EH (cell line): ENCODE measurements at regions not wholly inside any gene's neighbourhood (a gene's known extent, or its start where the extent isn't known, plus 50 kb on each side); places are given as distances from the start of the nearest gene placed in this dataset.
"Not testable (repeated sequence)": the region's sequence is repeated elsewhere in the genome, so short reads cannot be mapped to it uniquely, and the experiment has no call there.

Source experiments
- DNase-seq: peaks from one replicate; pipeline ENCODE4 v3.0.0-alpha.2; 2015; ENCODE audit warnings: low read depth

DNA sequence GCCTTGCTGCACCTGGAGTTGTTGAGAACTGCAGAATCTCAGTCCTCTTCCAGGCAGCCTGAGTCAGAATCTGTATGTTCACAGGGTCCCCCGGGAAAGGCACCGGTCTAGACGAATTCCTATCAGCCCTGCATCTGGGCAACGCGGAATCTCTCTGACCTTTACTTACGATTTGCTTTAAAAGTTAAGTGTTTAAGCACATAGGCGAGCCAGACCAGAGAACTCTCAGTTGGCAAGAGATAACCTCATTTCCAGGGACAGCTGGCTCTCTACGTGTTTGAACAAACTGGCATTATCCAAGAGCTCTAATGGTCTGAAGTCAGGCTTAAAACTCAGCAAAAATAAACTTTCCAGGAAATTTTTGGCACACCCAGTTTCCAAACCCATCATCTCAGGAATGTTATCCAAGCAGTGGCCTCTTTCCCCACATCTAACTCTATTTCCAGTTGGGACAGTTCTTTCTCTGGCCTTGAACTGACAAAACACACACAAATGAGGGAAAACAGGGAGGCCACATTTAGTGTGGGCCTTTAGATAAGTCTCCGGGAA lies 53.4 kb downstream of the HES1 start:
- DNase-seq, result no peak

GRCh38 chr3:194191850-194192249 lies 55.9 kb downstream of the HES1 start:
- not testable (repeated sequence) for DNase-seq

GRCh38 chr3:194194051-194194756 lies 58.3 kb downstream of the HES1 start:
- DNase-seq, result no peak

GRCh38 chr3:194194757-194195085 lies 58.8 kb downstream of the HES1 start:
- DNase-seq, result no peak

DNA sequence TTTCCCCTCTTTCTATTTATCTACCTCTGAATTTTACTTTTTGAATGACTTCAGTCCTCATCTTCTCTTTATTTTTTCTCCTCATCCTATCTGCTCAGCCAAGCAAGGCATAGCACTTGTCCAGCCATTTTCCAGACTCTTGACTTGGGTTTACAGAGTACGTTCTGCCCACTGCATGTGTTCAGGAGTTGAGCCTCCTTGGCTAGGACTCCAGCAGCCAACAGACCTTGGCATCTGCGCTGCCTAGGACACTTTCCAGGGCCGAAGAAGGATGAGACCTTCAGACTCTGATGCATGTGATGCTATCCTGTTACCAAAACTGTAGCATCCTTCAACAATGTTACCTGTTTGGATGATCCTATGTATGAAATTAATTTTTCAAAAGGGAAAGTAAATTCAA lies 59.7 kb downstream of the HES1 start:
- no peak for DNase-seq

DNA sequence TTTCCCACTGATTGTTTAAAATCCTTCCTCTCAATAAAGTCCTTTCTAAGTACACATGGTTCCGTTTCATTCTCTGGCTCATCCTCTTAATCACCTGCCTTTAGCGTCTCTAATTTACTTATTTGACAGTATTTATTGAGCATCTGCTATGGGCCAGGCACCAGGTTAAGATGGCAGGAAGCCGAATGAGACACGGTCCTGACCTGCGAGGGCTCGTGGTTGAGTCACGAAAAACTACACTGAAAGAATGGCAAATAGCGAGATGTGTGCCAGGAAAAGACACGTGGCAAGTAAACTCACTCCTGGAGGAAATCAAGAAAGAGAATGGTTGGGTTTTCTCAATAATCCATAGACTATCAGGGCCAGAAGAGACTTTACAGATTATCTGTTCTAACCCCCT lies 60.9 kb downstream of the HES1 start:
- DNase-seq, result no peak

GRCh38 chr3:194197396-194197960 lies 61.5 kb downstream of the HES1 start:
- DNase-seq, result no peak

DNA sequence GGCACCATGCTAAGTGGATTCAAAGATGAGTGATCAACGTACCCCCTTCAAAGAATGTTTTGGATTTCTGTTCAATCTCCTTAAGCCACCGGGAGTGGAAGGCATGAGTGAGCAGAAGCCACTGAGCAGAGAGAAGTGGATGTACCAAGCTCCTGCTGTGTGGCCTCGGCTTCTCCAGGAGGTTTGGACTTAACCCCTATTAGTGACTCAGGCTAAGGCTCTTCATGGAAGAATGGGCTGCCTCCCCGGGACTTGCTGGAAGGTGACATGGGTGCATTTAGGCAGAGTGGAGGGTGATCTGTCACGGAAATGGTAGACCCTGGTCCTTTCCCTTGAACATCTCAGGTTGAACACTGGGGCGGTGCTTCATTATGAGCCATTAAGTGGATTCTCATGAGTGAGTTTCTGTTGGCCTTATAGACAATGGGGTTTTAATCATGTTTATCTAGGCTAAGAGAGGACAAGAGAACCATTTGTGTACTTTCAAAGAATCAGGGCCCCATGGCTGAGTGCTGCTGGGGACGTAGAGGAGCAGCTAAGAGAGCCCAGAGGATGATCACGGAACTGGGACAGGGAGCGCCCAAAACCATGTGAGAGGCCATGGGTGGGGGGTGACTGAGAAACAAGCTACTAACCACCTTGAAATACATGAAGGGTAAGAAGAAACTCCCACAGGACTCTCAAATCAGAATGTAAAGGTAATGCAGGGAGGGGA lies 62.2 kb downstream of the HES1 start:
- no peak for DNase-seq

DNA sequence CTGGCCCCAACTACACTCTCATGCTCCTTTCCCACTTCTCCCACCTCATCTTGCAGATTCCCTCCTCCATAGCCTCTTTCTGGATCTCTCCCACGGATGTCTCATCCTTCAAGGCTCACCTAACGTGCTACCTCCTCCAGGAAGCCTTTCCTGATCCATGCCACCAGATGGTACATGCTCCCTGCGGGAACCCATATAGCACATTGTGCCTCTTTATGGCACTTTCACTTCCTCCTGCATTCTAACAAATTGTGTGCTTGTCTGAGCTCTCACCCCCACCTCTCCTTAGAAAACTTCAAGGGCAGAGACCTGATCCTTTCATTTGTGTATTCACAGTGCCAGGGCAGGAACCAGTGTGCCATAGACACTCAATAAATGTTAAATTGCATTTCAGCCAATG lies 63.0 kb downstream of the HES1 start:
- no peak for DNase-seq

DNA sequence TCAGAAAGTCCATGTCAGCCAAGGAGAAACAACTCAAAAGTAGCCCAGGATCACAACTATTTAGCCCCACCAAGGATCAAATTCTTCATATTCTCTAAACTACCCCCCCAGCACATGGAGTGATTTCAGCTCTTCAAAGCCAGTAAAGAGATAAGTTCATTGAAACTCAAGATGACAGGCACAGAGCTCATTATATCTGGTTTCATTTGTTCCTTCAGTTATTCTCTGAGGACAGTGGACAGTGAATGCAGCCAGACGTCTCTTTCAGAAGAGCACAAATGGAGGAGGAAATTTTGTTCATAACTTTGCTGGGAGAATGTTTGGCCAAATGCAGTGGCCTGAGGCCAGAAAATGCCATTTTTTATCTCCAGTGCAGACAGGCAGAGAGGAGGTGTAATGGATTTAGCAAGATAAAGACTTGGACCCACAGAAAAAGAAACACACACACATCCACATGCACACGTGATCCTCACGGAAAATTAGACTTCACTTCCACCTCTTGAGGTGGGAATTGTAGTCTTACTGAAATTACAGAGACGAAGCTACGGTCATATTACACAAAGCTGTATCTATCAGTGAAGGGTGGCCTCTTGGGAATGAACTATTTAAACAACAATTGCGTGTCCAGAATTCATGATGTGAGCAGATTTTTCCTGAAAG lies 64.6 kb downstream of the HES1 start:
- DNase-seq, result no peak

GRCh38 chr3:194201953-194202666 lies 66.2 kb downstream of the HES1 start:
- DNase-seq, result no peak

DNA sequence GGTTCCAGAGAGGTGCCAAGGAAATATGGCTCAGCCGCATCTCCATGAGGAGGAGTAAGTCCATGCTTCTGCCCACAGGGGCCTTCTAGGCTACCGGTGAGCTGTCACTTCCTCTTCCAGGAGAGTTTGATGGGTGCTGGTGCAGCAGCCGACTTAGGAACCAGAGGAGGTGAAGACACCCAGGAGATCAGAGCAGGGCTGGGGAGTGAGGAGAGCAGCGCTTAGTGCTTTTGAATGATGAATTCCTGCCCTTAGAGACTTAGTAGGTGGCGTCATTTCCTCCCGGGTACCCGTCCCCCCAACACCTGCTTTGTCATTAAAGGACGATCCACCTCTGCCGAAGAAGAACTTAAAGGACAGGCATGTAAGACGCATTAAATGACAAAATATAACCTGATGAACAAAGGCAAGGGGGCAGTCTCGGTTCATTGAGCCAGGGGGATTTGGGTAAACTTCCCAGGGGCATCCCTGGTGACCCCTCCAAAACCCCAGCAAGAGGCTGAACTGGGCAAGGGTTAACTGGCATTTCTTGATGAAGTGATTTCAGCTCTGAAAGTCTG lies 67.6 kb downstream of the HES1 start:
- DNase-seq, result no peak

- no peak for DNase-seq
Measured at GRCh38 chr3:194204042-194204987, 68.4 kb downstream of the HES1 start.

- no peak for DNase-seq
Measured at GRCh38 chr3:194205675-194206133, 69.8 kb downstream of the HES1 start.

DNA sequence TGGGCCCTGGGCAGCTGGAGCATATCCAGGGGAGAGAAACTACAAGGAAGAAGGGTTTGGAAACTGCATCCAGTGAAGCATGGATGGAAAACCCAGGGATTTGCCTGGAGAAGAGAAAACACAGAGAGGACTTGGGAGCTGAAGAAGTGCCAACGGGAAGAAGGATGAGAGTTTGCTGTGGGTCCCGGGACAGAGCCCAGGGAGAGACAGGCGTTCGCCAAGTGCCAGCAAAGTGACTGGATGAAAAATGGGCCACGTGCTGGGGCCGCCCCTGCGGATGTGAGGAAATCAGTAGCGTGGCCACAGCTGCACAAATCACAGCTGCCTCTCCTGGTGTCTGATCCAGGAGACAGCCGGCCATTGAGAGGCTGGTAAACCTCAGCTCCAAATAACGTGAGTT lies 70.4 kb downstream of the HES1 start:
- DNase-seq, result no peak

DNA sequence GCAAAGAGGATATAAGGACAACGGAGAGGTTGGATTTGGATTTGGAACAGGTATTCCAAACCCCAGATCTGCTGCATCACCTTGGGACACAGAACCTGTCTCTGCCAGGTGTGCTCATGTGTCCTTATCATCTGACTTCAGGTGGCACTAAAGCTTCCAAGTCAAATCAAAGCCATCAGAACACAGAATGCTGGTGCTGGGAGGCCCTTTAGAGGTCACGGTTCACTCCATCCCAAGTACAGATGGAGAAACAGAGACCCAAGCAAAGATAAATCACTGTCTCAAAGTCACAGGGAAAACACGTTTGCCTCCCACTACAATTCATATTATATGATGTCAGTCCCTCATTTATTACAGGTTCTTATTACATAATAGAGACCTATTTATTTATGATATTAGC lies 72.8 kb downstream of the HES1 start:
- no peak for DNase-seq

DNA sequence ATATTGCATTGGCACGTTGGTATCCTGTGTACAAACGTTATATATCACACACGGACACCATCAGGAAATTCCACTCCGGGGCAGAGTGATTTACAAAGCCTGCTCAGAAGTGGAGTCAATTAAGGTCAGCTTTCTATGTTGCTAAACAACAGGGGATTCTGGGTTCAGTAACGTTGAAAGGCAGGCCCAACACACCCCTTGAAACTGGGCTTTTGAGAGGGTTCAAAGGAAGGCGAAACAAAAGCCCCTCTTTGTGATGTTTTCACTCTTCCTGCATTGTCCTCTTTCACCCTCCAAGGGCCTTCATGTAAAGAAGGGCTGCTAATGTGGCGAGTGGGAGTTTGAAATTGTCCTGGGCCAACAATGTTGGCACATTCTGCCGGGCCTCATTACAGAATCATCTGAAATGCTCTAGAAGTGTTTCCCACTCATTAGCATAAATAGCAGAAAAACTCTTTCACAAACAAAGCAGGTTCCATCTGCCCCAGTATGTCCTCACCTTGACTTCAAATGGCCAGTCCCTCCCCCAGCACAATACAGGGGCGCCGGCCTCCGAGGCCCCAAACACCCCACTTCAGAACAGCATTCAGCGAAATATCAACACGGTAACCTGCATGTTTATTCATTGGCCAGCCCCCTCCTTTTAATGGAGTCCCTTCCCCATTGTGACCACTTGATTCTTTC lies 76.4 kb downstream of the HES1 start:
- no peak for DNase-seq

GRCh38 chr3:194212845-194213331 lies 76.9 kb downstream of the HES1 start:
- no peak for DNase-seq

- no peak for DNase-seq
Measured at GRCh38 chr3:194215392-194215791, 79.4 kb downstream of the HES1 start.
